ENCODE measurements at regions not wholly inside any gene's neighbourhood (a gene's known extent, or its start where the extent isn't known, plus 50 kb on each side); places are given as distances from the start of the nearest gene placed in this dataset.

DNA sequence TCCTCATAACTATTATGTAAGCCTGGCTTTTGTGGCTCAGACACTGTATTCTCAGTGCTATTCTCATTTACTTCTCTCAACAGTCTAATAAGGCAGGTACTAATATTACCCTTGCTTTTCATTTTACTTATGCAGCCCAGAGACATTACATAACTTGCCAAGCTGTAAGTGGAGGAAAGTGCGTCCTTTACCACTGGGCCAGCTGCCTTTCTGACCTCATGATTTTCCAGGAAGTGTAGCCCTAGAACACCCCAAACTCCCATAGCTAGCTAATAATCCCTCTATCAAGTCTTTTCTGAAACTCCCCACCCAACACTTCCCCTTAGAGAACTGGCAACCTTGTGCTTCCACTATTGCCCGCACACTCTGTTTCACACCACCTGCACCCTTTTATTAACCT is 192.9 kb upstream of the HMHB1 start:
- Histone ChIP-seq H3K9me3 (ENCODE audit: insufficient read depth in 2 of 2, low read depth in 1 of 2, low read length in 1 of 2) (no peaks in the 10 kb centered on the region; a peak in 1 of 4 replicates), H4K8ac (ENCODE audit: extremely low read depth, insufficient read depth, low read length) (no peak overlapping the region), H4K5ac (ENCODE audit: insufficient read length, low read depth, low read length) (no peak overlapping the region), H3K27me3 (replicated peaks in 1 of 4; ENCODE audit: control insufficient read depth in 3 of 4, extremely low read depth in 1 of 4, insufficient read depth in 3 of 4, low read length in 3 of 4) (no peaks in the 10 kb centered on the region), H4K20me1 (replicated peaks in 1 of 2; ENCODE audit: control insufficient read depth in 1 of 2, insufficient read depth in 2 of 2, low read length in 2 of 2) (no peaks in the 10 kb centered on the region), H3K4ac (replicated peaks; ENCODE audit: insufficient read length, low read depth, low read length) (no peak overlapping the region), H2BK15ac (ENCODE audit: low read length) (no peak overlapping the region), H3K79me2 (ENCODE audit: control insufficient read depth in 1 of 2, insufficient read depth in 2 of 2, low read length in 2 of 2) (no peaks in the 10 kb centered on the region), H3K18ac (ENCODE audit: extremely low read depth, low read length) (no peak overlapping the region), H2BK5ac (ENCODE audit: low read depth, low read length) (no peak overlapping the region), H3K23me2 (ENCODE audit: low read depth, low read length) (no peaks in the 10 kb centered on the region), H2BK20ac (ENCODE audit: low read length) (no peak overlapping the region), H3K9ac (replicated peaks in 1 of 4; ENCODE audit: extremely low read depth in 1 of 4, low read depth in 3 of 4, low read length in 3 of 4) (no peak overlapping the region), H4K91ac (replicated peaks; ENCODE audit: insufficient read length, low read length) (no peak overlapping the region), H3K4me1 (replicated peaks in 1 of 4; ENCODE audit: control insufficient read depth in 3 of 4, insufficient read depth in 4 of 4, low read length in 3 of 4) (no peaks in the 10 kb centered on the region), H2BK120ac (replicated peaks; ENCODE audit: low read depth, low read length) (no peak overlapping the region), H3K23ac (ENCODE audit: insufficient read length) (no peak overlapping the region), H3K4me2 (ENCODE audit: insufficient read depth in 1 of 2, low read depth in 2 of 2, low read length in 2 of 2) (no peak overlapping the region), H2AFZ (ENCODE audit: low read length) (no peak overlapping the region), H3K79me1 (ENCODE audit: low read depth, low read length) (no peaks in the 10 kb centered on the region), H3K56ac (replicated peaks; ENCODE audit: insufficient read length, low read depth, low read length) (no peak overlapping the region), H3K4me3 (ENCODE audit: extremely low read depth in 1 of 4, insufficient read depth in 2 of 4, low read depth in 3 of 4, low read length in 4 of 4) (no peak overlapping the region), H3K14ac (ENCODE audit: insufficient read length) (no peak overlapping the region), H2BK12ac (ENCODE audit: low read depth, low read length) (no peak overlapping the region), H3K27ac (ENCODE audit: low read depth, low read length) (no peak overlapping the region), H3K36me3 (ENCODE audit: control insufficient read depth in 2 of 4, insufficient read depth in 4 of 4, low read length in 3 of 4) (no peaks in the 10 kb centered on the region), H2AK5ac (ENCODE audit: low read depth, low read length) (no peak overlapping the region)
- 94% methylated on average over 2 of the region's 2 CpGs; no CpG with 5 or more reads in 1 of the 2 experiments for WGBS, 2 experiments (ENCODE audit: extremely low coverage in 1 of 2, insufficient coverage in 1 of 2, insufficient read length in 1 of 2, insufficient replicate concordance in 2 of 2, low coverage in 1 of 2, low lambda C conversion rate in 2 of 2, missing lambda C conversion rate in 1 of 2)
- ChIA-PET POLR2A (ENCODE audit: partially characterized antibody) (no interaction called here), CTCF (ENCODE audit: partially characterized antibody) (interaction anchor here (0.9 to 1.2 kb wide), 2 partner anchors 19 to 154 kb away, joined by 3 read pairs; no protein-coding TSS in a partner anchor)
- FAIRE-seq = no peak
- TF ChIP-seq EZH2 (IDR thresholded peaks at IDR 0.05; ENCODE audit: low read depth, low read length, severe bottlenecking) (no peak), SRF (IDR thresholded peaks at IDR 0.05; ENCODE audit: low read depth, low read length) (no peak), CTBP2 (IDR thresholded peaks at IDR 0.05; ENCODE audit: borderline replicate concordance, insufficient read depth, insufficient read length, low read length) (no peak), CTCF (IDR thresholded peaks at IDR 0.05; ENCODE audit: control extremely low read depth in 1 of 3, insufficient read depth in 1 of 3, low read depth in 1 of 3, low read length in 3 of 3) (no peak), TCF12 (IDR thresholded peaks at IDR 0.05; ENCODE audit: low read depth, low read length) (no peak), RNF2 (IDR thresholded peaks at IDR 0.05; ENCODE audit: borderline replicate concordance, low read depth, low read length, missing control alignments, poor library complexity, severe bottlenecking) (no peak), POLR2A (IDR thresholded peaks at IDR 0.05; ENCODE audit: control extremely low read depth in 1 of 2, low read depth in 2 of 2, low read length in 2 of 2) (no peak), BCL11A (IDR thresholded peaks at IDR 0.05; ENCODE audit: low read depth in 2 of 2, low read length in 2 of 2) (no peak)
- TF ChIP-seq, protein P1, sequence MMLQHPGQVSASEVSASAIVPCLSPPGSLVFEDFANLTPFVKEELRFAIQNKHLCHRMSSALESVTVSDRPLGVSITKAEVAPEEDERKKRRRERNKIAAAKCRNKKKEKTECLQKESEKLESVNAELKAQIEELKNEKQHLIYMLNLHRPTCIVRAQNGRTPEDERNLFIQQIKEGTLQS (IDR thresholded peaks at IDR 0.05; ENCODE audit: insufficient read depth, low read depth, low read length) = no peak
- DNase-seq (ENCODE audit: low read depth in 1 of 2, low spot score in 2 of 2) = no peak
